Lower leg skin (tissue), 4 donors: ENCODE measurements at regions not wholly inside any gene's neighbourhood (a gene's known extent, or its start where the extent isn't known, plus 50 kb on each side); places are given as distances from the start of the nearest gene placed in this dataset.
A peak's percentile ranks its signal among the peaks of the same experiment; 100 is the strongest.

Source experiments
- DNase-seq, 2 donors: peaks; one replicate each; pipeline ENCODE4 v3.0.0-alpha.2; 2019; ENCODE audit warnings: low spot score in 2 of 2
- H3K4me3 ChIP-seq: fragments of 200-600 bp; sonication (generic); 2 replicates; pipeline ENCODE4 v1.5.1; 2017; ENCODE audit warnings: mild to moderate bottlenecking, low read depth; ENCODE audit not compliant: poor library complexity, severe bottlenecking
- POLR2A ChIP-seq, 2 donors: fragments of 450-650 bp; IDR thresholded peaks; one replicate each; pipeline ENCODE4 v1.6.1; 2016 to 2017; ENCODE audit warnings: antibody characterized with exemption in 2 of 2, mild to moderate bottlenecking in 1 of 2, moderate library complexity in 1 of 2
- WGBS, 2 donors: methylation state at CpG; one replicate each; pipeline ENCODE4 v1.1.5; 2018; 5-methylcytosine and 5-hydroxymethylcytosine counted together
- intact Hi-C: fragments of 100-400 bp; cut with DNase I; formaldehyde crosslinking; loops from one replicate; pipeline ENCODE4 v1.15.0; 2023; ENCODE audit warnings: low total_unique reads
- TF ChIP-seq, protein P1 (sequence below), 3 donors: fragments of 450-650 bp; IDR thresholded peaks; one replicate each; pipeline ENCODE4 v1.5.1; 2016; ENCODE audit warnings: antibody characterized with exemption in 3 of 3, mild to moderate bottlenecking in 3 of 3, moderate library complexity in 2 of 3

- 83 to 89% methylated on average over 19 of the region's 19 CpGs for WGBS, 2 donors
- H3K4me3 ChIP-seq: no peak overlapping the region
- intact Hi-C loops: loop anchor here (5.0 kb wide), 3 partner anchors 45 to 285 kb away; no protein-coding TSS in a partner anchor
- peak; percentile 15 to 84 for DNase-seq
- TF ChIP-seq, protein P1, sequence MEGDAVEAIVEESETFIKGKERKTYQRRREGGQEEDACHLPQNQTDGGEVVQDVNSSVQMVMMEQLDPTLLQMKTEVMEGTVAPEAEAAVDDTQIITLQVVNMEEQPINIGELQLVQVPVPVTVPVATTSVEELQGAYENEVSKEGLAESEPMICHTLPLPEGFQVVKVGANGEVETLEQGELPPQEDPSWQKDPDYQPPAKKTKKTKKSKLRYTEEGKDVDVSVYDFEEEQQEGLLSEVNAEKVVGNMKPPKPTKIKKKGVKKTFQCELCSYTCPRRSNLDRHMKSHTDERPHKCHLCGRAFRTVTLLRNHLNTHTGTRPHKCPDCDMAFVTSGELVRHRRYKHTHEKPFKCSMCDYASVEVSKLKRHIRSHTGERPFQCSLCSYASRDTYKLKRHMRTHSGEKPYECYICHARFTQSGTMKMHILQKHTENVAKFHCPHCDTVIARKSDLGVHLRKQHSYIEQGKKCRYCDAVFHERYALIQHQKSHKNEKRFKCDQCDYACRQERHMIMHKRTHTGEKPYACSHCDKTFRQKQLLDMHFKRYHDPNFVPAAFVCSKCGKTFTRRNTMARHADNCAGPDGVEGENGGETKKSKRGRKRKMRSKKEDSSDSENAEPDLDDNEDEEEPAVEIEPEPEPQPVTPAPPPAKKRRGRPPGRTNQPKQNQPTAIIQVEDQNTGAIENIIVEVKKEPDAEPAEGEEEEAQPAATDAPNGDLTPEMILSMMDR (IDR thresholded peaks at IDR 0.05): no peak
- TF ChIP-seq POLR2A (IDR thresholded peaks at IDR 0.05): no peak
These were observed 160.5 kb downstream of the KLF13 start for GRCh38 chr15:31486906-31487695.

DNA sequence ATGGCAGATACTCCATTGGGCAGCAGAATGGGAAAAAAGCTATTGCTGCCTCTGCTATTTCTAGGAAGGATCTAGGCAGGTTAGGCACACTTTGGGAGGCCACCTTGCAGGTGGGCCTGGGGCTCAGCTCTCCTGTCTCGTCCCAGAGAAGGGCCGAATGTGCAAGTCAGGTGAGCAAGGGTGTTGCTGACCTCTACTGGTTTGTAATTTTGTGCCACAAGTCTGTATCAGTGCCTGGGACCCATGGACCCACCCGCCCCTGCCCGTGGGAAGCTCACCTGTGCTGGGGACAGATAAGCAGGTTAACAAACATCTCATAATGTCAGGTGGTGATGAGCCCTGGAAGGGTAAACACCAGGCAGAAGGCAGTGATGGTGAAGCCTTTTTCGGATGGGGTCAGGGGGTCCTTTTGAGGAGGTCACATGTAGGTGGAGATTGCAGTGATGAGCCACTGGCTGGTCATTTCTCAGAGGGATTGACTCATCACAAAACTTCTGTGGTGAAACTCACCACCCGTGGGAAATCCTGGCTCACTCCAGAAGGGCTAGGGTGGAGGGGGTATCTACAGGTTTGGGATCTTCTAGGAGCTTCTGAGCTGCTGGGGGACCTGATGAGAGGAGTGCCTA, 161.3 kb downstream of the KLF13 start:
- TF ChIP-seq, protein P1 (IDR thresholded peaks at IDR 0.05): no peak
- no peak for TF ChIP-seq POLR2A (IDR thresholded peaks at IDR 0.05)
- H3K4me3 ChIP-seq: no peak overlapping the region
- peak; percentile 18 to 86 for DNase-seq
- intact Hi-C loops: loop anchor here (5.0 kb wide), 3 partner anchors 46 to 286 kb away; no protein-coding TSS in a partner anchor
- 60 to 71% methylated on average over 6 of the region's 6 CpGs for WGBS, 2 donors

DNA sequence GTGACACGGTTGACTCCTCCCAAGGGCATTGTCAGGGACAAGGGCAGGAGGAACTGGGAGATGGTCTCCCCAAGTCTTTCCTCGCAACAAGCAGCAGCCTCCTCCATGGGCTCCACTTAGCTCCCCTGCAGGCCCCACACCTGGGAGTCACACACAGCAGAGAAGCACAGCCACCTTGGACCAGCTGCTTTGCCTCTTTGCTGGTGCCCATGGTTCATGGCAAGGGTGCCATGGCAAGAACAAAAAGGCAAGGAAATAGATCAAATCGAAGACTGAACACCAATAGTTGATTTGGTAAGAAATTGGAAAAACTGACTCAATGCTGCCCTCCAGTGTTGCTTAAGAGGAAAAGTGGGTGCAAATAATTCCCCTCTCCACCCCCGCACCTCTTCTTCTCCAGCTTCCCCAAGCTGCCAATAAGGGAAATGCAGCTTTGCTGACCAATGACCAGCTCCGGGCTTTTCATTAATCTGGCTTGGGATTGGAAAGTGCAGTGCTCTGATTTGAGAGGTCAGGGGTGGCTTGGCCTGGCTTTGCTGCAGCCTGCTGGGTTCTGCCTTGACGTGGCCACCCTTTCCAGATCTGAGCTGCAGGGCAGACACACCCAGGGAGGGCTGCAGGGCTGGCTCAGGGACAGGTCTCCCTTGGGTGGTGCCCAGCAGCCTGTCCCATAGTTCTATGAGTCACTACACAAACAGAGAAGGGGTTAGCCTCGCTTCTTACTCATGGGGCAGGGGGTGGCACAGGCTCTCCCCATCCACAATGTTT, 162.0 kb downstream of the KLF13 start:
- peak; percentile 62 to 89 for DNase-seq
- no peak overlapping the region for H3K4me3 ChIP-seq
- 17 to 19% methylated on average over 7 of the region's 7 CpGs for WGBS, 2 donors
- intact Hi-C loops: loop anchor here (5.0 kb wide), 3 partner anchors 46 to 286 kb away; no protein-coding TSS in a partner anchor
- TF ChIP-seq, protein P1 (IDR thresholded peaks at IDR 0.05): peak in 2 of 3 donors; percentile 45 to 92
- TF ChIP-seq POLR2A (IDR thresholded peaks at IDR 0.05): no peak

DNA sequence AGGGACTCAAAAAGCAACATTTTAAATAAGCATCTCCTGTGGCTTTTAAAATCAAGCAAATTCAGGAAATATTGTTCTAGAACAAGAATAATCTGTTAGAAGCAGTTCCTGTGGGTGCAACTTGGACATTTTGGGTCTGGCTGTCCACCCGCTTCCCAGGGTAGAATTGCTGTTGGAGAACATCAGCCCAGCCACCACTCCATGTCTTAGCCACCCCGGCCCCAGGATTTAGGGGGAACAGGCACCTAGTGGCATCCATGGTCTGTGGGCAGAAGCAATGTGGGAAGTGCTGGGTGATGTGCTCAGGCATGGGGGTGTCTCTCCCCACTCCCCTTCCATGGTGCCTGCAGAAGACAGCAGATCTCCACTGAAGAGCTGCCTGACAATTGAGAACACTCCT, 162.6 kb downstream of the KLF13 start:
- TF ChIP-seq, protein P1 (IDR thresholded peaks at IDR 0.05): no peak
- TF ChIP-seq POLR2A (IDR thresholded peaks at IDR 0.05): no peak
- H3K4me3 ChIP-seq: no peak overlapping the region
- DNase-seq: peak in 1 of 2 donors; percentile 80
- WGBS, 2 donors: 69 to 73% methylated on average over 2 of the region's 2 CpGs
- intact Hi-C loops: loop anchor here (5.0 kb wide), 3 partner anchors 47 to 287 kb away; no protein-coding TSS in a partner anchor

DNA sequence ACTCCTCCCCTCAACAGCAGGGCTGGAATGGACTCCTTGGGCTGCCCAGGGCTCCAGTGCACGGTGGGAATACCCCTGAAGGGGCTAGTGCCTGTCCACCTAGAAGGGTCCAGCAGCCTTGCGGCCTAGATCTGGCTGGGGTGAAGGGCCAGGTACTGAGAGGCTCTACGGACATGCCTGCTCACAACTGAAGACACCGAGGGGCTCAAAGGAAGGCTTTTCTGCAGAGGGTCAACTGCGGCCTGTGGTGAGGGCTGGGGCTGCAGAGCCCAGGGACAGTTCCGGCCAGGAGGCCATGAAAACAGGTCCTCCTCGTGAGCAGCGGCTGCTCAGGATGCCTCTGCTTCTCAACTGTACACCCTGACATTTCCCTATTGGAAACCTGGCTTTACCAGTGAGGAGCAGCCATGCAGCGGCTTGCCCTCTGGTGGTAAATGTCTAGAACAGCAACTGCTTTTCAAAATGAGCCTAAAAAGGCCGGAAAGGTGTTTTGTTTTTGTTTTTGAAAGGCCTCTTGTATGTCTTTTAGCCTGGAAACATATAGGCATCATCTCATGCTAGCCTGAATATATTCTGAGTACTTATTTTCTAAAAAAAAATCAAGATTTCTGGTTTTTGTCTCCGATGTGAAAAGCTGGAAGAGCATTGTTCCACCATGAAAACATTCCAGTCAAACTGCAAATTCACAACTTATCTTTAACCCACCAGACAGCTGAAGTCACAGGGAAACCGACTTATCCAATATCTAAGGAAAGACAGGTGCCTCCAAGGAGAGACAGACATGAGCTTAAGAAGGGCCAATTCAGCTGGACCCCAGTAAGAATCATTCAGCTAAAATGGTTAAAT, 163.4 kb downstream of the KLF13 start:
- intact Hi-C loops: loop anchor here (5.0 kb wide), 3 partner anchors 48 to 288 kb away; no protein-coding TSS in a partner anchor

More for the DNA sequence above, 163.4 kb downstream of the KLF13 start:
- TF ChIP-seq, protein P1 (IDR thresholded peaks at IDR 0.05): no peak
- TF ChIP-seq POLR2A (IDR thresholded peaks at IDR 0.05): no peak
- 39 to 44% methylated on average over 12 of the region's 12 CpGs for WGBS, 2 donors
- peak; percentile 49 to 87 for DNase-seq
- no peak overlapping the region for H3K4me3 ChIP-seq
